ENCODE measurements at regions not wholly inside any gene's neighbourhood (a gene's known extent, or its start where the extent isn't known, plus 50 kb on each side); places are given as distances from the start of the nearest gene placed in this dataset.

- DNase-seq, result no peak
Observed at GRCh38 chr1:17978016-17978415, 129.6 kb upstream of the IGSF21 start.

GRCh38 chr1:17979815-17980214, 127.8 kb upstream of the IGSF21 start:
- DNase-seq, result no peak

GRCh38 chr1:17982197-17982596, 125.4 kb upstream of the IGSF21 start:
- no peak for DNase-seq

- DNase-seq, result no peak
Observed at GRCh38 chr1:17984583-17984982, 123.0 kb upstream of the IGSF21 start.

GRCh38 chr1:17986156-17986555, 121.4 kb upstream of the IGSF21 start:
- DNase-seq, result no peak

GRCh38 chr1:17990401-17990800, 117.2 kb upstream of the IGSF21 start:
- no peak for DNase-seq

- DNase-seq, result no peak
Observed at GRCh38 chr1:17991996-17992395, 115.6 kb upstream of the IGSF21 start.

- DNase-seq, result no peak
Observed at GRCh38 chr1:17992800-17993199, 114.8 kb upstream of the IGSF21 start.

GRCh38 chr1:17994046-17994445, 113.6 kb upstream of the IGSF21 start:
- DNase-seq, result no peak

- no peak for DNase-seq
Observed at GRCh38 chr1:17995480-17995879, 112.1 kb upstream of the IGSF21 start.

- no peak for DNase-seq
Observed at GRCh38 chr1:17998889-17999288, 108.7 kb upstream of the IGSF21 start.

GRCh38 chr1:17999884-18000283, 107.7 kb upstream of the IGSF21 start:
- DNase-seq, result no peak

- peak in 1 of 2 donors; percentile 32 for DNase-seq
Observed at GRCh38 chr1:18001725-18002124, 105.9 kb upstream of the IGSF21 start.

- no peak for DNase-seq
Observed at GRCh38 chr1:18004278-18004677, 103.3 kb upstream of the IGSF21 start.

- peak in 1 of 2 donors; percentile 4 for DNase-seq
Observed at GRCh38 chr1:18005238-18005637, 102.4 kb upstream of the IGSF21 start.

GRCh38 chr1:18007391-18008041, 100.1 kb upstream of the IGSF21 start:
- DNase-seq, result no peak

GRCh38 chr1:18008081-18008480, 99.5 kb upstream of the IGSF21 start:
- DNase-seq, result no peak

- no peak for DNase-seq
Observed at GRCh38 chr1:18009055-18009454, 98.5 kb upstream of the IGSF21 start.

- DNase-seq, result no peak
Observed at GRCh38 chr1:18009478-18009961, 98.1 kb upstream of the IGSF21 start.

- DNase-seq, result no peak
Observed at GRCh38 chr1:18010408-18010807, 97.2 kb upstream of the IGSF21 start.

- no peak for DNase-seq
Observed at GRCh38 chr1:18010945-18011344, 96.7 kb upstream of the IGSF21 start.

- no peak for DNase-seq
Observed at GRCh38 chr1:18011703-18012102, 95.9 kb upstream of the IGSF21 start.

GRCh38 chr1:18012686-18013085, 94.9 kb upstream of the IGSF21 start:
- no peak for DNase-seq

GRCh38 chr1:18013216-18013615, 94.4 kb upstream of the IGSF21 start:
- no peak for DNase-seq

GRCh38 chr1:18015719-18016118, 91.9 kb upstream of the IGSF21 start:
- DNase-seq, result no peak

Measured in hippocampal formation (tissue), 2 donors.